HepG2 (cell line): ENCODE measurements at regions not wholly inside any gene's neighbourhood (a gene's known extent, or its start where the extent isn't known, plus 50 kb on each side); places are given as distances from the start of the nearest gene placed in this dataset.

Source experiments
- ELF4 ChIP-seq: sonication (generic); formaldehyde crosslinking; IDR thresholded peaks from 2 replicates; pipeline ENCODE4 v1.5.0; 2020; ENCODE audit warnings: missing genetic modification reagents, mild to moderate bottlenecking, moderate library complexity, borderline replicate concordance
- GABPA ChIP-seq, 2 experiments: IDR thresholded peaks; 2 replicates each; pipeline ENCODE4 v1.6.1; 2011 to 2016; ENCODE audit warnings: low read depth in 2 of 2, low read length in 1 of 2, missing biosample characterization in 1 of 2, missing genetic modification characterization in 1 of 2
- HNRNPK ChIP-seq: fragments of 200-400 bp; formaldehyde crosslinking; IDR thresholded peaks from 2 replicates; pipeline ENCODE4 v1.6.1; 2018; ENCODE audit warnings: low read length, low read depth, moderate library complexity, mild to moderate bottlenecking; ENCODE audit not compliant: poor library complexity, severe bottlenecking
- KDM1A ChIP-seq: IDR thresholded peaks from 2 replicates; pipeline ENCODE4 v1.6.1; 2016; ENCODE audit warnings: missing compliant biosample characterization
- KDM3A ChIP-seq: IDR thresholded peaks from 2 replicates; pipeline ENCODE4 v1.6.1; 2018; ENCODE audit warnings: low read depth, missing compliant biosample characterization
- MEIS2 ChIP-seq: sonication (generic); formaldehyde crosslinking; IDR thresholded peaks from 2 replicates; pipeline ENCODE4 v1.9.0; 2021; ENCODE audit warnings: mild to moderate bottlenecking, missing genetic modification reagents
- NR2F2 ChIP-seq: IDR thresholded peaks from 2 replicates; pipeline ENCODE4 v1.6.1; 2012; ENCODE audit warnings: low read depth, inconsistent platforms, borderline replicate concordance
- PLRG1 ChIP-seq: fragments of 450-650 bp; conservative IDR thresholded peaks from 2 replicates; pipeline ENCODE4 v1.6.1; 2016
- SATB2 ChIP-seq: sonication (generic); formaldehyde crosslinking; IDR thresholded peaks from 2 replicates; pipeline ENCODE4 v1.5.0; 2020; ENCODE audit warnings: missing genetic modification reagents
- ZNF792 ChIP-seq: IDR thresholded peaks from 2 replicates; pipeline ENCODE4 v1.6.1; 2016
- TF ChIP-seq, protein P1 (sequence below): sonication (generic); formaldehyde crosslinking; IDR thresholded peaks from 2 replicates; pipeline ENCODE4 v1.5.1; 2020; ENCODE audit warnings: missing genetic modification reagents, mild to moderate bottlenecking, borderline replicate concordance
- TF ChIP-seq, protein P2 (sequence below): sonication (generic); formaldehyde crosslinking; IDR thresholded peaks from 2 replicates; pipeline ENCODE4 v1.4.0; 2020; ENCODE audit warnings: missing genetic modification reagents, low read depth, mild to moderate bottlenecking, borderline replicate concordance
- TF ChIP-seq, protein P3 (sequence below): sonication (generic); formaldehyde crosslinking; IDR thresholded peaks from 2 replicates; pipeline ENCODE4 v1.4.0; 2020; ENCODE audit warnings: missing genetic modification reagents
- TF ChIP-seq, protein P4 (sequence below): sonication (generic); formaldehyde crosslinking; IDR thresholded peaks from 2 replicates; pipeline ENCODE4 v1.5.1; 2020; ENCODE audit warnings: missing genetic modification reagents, mild to moderate bottlenecking, borderline replicate concordance
- TF ChIP-seq, protein P5 (sequence below): sonication (generic); IDR thresholded peaks from 2 replicates; pipeline ENCODE4 v1.6.1; 2016; ENCODE audit warnings: low read depth, borderline replicate concordance
- TF ChIP-seq, protein P6 (sequence below): sonication (generic); formaldehyde crosslinking; IDR thresholded peaks from 2 replicates; pipeline ENCODE4 v1.4.0; 2020; ENCODE audit warnings: missing genetic modification reagents

DNA sequence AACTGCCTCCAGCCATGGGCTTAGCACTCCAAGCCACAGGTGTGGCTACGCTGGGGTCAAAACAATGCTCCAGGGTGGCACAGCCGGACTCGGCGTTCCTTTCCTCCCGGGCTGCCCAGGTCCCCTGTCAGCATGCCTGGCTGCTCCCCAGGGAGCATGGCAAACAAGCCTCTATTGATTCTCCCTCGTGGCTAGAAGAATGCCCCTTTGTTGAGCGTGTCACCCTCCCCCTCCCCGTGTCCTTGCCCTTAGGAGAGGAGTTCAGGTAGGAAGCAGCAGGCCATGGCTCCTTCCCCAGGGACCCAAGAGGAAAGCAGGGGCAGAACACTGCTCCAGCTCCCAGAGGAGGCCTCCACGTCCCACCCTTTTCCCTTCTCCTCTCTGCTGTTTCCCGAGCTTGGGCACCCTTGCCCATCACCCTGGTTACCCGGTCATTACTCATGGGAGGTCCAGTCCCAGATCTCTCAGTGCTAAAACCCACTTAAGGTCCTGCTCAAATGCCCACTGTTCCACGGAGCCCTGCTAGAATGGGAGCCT, 57.4 kb upstream of the CITED4 start (continued):
- no peak for TF ChIP-seq SATB2 (CRISPR knock-in tag)
- TF ChIP-seq, protein P1, sequence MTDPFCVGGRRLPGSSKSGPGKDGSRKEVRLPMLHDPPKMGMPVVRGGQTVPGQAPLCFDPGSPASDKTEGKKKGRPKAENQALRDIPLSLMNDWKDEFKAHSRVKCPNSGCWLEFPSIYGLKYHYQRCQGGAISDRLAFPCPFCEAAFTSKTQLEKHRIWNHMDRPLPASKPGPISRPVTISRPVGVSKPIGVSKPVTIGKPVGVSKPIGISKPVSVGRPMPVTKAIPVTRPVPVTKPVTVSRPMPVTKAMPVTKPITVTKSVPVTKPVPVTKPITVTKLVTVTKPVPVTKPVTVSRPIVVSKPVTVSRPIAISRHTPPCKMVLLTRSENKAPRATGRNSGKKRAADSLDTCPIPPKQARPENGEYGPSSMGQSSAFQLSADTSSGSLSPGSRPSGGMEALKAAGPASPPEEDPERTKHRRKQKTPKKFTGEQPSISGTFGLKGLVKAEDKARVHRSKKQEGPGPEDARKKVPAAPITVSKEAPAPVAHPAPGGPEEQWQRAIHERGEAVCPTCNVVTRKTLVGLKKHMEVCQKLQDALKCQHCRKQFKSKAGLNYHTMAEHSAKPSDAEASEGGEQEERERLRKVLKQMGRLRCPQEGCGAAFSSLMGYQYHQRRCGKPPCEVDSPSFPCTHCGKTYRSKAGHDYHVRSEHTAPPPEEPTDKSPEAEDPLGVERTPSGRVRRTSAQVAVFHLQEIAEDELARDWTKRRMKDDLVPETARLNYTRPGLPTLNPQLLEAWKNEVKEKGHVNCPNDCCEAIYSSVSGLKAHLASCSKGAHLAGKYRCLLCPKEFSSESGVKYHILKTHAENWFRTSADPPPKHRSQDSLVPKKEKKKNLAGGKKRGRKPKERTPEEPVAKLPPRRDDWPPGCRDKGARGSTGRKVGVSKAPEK (CRISPR knock-in tag): peak; percentile 72; the same call in 1 of the 2 replicates
- TF ChIP-seq NR2F2: no peak; the same call in 1 of the 2 replicates
- TF ChIP-seq, protein P2, sequence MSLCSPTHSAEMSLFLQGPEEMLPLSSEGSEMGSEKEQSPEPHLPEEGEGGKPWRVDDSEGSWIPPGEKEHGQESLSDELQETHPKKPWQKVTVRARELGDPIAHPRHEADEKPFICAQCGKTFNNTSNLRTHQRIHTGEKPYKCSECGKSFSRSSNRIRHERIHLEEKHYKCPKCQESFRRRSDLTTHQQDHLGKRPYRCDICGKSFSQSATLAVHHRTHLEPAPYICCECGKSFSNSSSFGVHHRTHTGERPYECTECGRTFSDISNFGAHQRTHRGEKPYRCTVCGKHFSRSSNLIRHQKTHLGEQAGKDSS (CRISPR knock-in tag): peak; percentile 97
- peak; percentile 68; the same call in 1 of the 2 replicates for TF ChIP-seq KDM1A (CRISPR knock-in tag)
- no peak for TF ChIP-seq PLRG1
- TF ChIP-seq, protein P3, sequence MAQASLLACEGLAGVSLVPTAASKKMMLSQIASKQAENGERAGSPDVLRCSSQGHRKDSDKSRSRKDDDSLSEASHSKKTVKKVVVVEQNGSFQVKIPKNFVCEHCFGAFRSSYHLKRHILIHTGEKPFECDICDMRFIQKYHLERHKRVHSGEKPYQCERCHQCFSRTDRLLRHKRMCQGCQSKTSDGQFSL: no peak
- TF ChIP-seq ZNF792: peak; percentile 91
- TF ChIP-seq, protein P4, sequence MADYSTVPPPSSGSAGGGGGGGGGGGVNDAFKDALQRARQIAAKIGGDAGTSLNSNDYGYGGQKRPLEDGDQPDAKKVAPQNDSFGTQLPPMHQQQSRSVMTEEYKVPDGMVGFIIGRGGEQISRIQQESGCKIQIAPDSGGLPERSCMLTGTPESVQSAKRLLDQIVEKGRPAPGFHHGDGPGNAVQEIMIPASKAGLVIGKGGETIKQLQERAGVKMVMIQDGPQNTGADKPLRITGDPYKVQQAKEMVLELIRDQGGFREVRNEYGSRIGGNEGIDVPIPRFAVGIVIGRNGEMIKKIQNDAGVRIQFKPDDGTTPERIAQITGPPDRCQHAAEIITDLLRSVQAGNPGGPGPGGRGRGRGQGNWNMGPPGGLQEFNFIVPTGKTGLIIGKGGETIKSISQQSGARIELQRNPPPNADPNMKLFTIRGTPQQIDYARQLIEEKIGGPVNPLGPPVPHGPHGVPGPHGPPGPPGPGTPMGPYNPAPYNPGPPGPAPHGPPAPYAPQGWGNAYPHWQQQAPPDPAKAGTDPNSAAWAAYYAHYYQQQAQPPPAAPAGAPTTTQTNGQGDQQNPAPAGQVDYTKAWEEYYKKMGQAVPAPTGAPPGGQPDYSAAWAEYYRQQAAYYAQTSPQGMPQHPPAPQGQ (CRISPR knock-in tag): no peak; the same call in 1 of the 2 replicates
- TF ChIP-seq, protein P5, sequence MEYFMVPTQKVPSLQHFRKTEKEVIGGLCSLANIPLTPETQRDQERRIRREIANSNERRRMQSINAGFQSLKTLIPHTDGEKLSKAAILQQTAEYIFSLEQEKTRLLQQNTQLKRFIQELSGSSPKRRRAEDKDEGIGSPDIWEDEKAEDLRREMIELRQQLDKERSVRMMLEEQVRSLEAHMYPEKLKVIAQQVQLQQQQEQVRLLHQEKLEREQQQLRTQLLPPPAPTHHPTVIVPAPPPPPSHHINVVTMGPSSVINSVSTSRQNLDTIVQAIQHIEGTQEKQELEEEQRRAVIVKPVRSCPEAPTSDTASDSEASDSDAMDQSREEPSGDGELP: peak; percentile 72; the same call in 1 of the 2 replicates
- TF ChIP-seq ELF4: 0 out of 2 replicates have a peak, but pooled peaks have one; percentile 31
- no peak for TF ChIP-seq HNRNPK
- TF ChIP-seq, protein P6, sequence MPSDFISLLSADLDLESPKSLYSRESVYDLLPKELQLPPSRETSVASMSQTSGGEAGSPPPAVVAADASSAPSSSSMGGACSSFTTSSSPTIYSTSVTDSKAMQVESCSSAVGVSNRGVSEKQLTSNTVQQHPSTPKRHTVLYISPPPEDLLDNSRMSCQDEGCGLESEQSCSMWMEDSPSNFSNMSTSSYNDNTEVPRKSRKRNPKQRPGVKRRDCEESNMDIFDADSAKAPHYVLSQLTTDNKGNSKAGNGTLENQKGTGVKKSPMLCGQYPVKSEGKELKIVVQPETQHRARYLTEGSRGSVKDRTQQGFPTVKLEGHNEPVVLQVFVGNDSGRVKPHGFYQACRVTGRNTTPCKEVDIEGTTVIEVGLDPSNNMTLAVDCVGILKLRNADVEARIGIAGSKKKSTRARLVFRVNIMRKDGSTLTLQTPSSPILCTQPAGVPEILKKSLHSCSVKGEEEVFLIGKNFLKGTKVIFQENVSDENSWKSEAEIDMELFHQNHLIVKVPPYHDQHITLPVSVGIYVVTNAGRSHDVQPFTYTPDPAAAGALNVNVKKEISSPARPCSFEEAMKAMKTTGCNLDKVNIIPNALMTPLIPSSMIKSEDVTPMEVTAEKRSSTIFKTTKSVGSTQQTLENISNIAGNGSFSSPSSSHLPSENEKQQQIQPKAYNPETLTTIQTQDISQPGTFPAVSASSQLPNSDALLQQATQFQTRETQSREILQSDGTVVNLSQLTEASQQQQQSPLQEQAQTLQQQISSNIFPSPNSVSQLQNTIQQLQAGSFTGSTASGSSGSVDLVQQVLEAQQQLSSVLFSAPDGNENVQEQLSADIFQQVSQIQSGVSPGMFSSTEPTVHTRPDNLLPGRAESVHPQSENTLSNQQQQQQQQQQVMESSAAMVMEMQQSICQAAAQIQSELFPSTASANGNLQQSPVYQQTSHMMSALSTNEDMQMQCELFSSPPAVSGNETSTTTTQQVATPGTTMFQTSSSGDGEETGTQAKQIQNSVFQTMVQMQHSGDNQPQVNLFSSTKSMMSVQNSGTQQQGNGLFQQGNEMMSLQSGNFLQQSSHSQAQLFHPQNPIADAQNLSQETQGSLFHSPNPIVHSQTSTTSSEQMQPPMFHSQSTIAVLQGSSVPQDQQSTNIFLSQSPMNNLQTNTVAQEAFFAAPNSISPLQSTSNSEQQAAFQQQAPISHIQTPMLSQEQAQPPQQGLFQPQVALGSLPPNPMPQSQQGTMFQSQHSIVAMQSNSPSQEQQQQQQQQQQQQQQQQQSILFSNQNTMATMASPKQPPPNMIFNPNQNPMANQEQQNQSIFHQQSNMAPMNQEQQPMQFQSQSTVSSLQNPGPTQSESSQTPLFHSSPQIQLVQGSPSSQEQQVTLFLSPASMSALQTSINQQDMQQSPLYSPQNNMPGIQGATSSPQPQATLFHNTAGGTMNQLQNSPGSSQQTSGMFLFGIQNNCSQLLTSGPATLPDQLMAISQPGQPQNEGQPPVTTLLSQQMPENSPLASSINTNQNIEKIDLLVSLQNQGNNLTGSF (CRISPR knock-in tag): no peak
- peak; percentile 90; the same call in 1 of the 2 replicates for TF ChIP-seq MEIS2 (CRISPR knock-in tag)
- TF ChIP-seq KDM3A (CRISPR knock-in tag): peak; percentile 83; the same call in 1 of the 2 replicates
- no peak for TF ChIP-seq GABPA (IDR thresholded peaks at IDR 0.05; ENCODE audit: low read depth, low read length)
- no peak for TF ChIP-seq GABPA (CRISPR knock-in tag; IDR thresholded peaks at IDR 0.05; ENCODE audit: low read depth)
